LNCaP clone FGC (cell line): ENCODE measurements at regions not wholly inside any gene's neighbourhood (a gene's known extent, or its start where the extent isn't known, plus 50 kb on each side); places are given as distances from the start of the nearest gene placed in this dataset.
A peak's percentile ranks its signal among the peaks of the same experiment; 100 is the strongest.
"Not testable (repeated sequence)": the region's sequence is repeated elsewhere in the genome, so short reads cannot be mapped to it uniquely, and the experiment has no call there.

Source experiments
- DNase-seq: peaks from one replicate; pipeline ENCODE4 v3.0.0-alpha.2; 2011; ENCODE audit warnings: low read depth
- H3K4me3 ChIP-seq: 2 replicates; pipeline ENCODE4 v1.5.1; 2011; ENCODE audit warnings: mild to moderate bottlenecking, low read depth, low read length, control low read depth
- TF ChIP-seq, protein P1 (sequence below): IDR thresholded peaks from 2 replicates; pipeline ENCODE4 v1.5.1; 2012; ENCODE audit warnings: mild to moderate bottlenecking; ENCODE audit not compliant: control insufficient read depth, insufficient read depth; ENCODE audit errors: extremely low read depth

DNA sequence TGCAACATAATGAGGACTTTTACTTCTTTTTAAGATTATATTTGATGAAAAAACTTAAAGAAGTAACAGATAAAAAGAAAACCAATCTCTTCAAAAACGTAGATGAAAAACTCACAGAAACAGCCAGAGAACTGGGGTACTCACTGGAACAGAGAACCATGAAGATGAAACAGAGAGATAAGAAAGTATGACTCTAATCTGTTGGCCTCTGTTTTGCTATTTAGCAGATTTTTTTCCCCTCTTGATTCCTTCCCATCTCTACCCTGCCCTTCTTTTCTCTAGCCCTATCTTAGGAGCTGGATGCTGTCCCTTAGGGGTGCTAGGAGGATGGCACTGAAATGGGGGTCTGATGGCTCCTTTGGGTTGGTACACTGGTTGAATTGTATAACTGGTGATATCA is 97.5 kb upstream of the FREM1 start:
- TF ChIP-seq, protein P1, sequence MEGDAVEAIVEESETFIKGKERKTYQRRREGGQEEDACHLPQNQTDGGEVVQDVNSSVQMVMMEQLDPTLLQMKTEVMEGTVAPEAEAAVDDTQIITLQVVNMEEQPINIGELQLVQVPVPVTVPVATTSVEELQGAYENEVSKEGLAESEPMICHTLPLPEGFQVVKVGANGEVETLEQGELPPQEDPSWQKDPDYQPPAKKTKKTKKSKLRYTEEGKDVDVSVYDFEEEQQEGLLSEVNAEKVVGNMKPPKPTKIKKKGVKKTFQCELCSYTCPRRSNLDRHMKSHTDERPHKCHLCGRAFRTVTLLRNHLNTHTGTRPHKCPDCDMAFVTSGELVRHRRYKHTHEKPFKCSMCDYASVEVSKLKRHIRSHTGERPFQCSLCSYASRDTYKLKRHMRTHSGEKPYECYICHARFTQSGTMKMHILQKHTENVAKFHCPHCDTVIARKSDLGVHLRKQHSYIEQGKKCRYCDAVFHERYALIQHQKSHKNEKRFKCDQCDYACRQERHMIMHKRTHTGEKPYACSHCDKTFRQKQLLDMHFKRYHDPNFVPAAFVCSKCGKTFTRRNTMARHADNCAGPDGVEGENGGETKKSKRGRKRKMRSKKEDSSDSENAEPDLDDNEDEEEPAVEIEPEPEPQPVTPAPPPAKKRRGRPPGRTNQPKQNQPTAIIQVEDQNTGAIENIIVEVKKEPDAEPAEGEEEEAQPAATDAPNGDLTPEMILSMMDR, result no peak
- no peak for DNase-seq
- no peak overlapping the region for H3K4me3 ChIP-seq

GRCh38 chr9:14994738-14995137 is 84.5 kb upstream of the FREM1 start:
- no peak for DNase-seq
- TF ChIP-seq, protein P1, result no peak
- no peak overlapping the region for H3K4me3 ChIP-seq

- H3K4me3 ChIP-seq, result no peak overlapping the region
- TF ChIP-seq, protein P1, result no peak
- DNase-seq, result no peak
Measured at GRCh38 chr9:14993901-14994554, 83.8 kb upstream of the FREM1 start.

DNA sequence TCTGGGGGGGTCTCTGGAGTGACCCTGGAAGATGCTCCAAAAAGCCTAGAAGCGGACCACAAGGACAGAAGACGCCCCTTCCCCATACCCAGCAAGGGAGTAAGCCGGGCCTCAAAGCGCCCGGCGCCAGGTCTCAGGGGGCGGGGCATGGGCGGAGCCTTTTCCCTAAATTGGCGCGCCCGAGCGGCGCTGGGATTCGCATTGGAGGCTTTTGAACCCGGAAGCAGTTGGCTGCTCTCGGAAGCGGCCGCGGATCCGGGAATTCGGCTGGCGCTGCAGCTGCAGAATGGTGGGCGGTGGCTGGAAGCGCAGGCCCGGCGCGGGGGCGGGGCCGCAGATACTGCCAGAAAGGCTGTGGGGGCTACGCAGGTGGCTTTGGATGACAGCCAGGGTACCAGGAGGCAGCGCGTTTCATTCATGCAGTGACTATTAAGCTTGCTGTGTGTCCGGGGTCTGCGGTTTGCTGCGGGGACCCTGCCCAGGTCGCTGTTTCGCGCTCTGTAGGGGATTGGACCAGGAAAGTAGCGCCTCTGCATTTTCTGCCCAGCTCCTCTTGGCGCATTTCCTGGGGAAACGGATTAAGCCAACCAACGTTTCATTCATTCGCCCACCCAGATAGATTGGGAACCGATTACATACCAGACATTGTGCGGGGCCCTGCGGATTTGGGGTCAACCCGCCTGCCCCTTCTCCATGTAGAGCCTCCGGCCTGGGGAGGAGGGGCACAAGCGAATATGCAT is 83.0 kb upstream of the FREM1 start:
- no peak overlapping the region for H3K4me3 ChIP-seq
- DNase-seq, result no peak
- TF ChIP-seq, protein P1, result no peak

DNA sequence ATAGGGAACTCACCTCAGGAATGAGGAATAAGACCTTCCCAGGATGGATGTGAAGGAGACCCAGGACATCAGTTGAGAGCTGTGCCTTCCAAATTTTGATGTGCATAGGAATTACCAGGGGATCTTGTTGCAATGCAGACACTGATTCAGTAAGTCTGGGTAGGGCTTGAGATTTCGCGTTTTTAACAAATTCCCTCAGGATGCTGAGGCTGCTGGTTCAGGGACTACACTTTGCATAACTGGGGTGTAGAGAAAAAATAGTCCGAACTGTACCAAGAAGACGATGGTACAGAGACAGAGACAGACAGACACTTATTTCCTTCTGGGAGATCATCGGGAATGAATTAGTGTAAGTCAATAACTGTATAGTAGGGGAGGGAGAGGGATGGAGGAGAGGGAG is 82.3 kb upstream of the FREM1 start:
- no peak for DNase-seq
- peak overlapping the region; percentile 44 for H3K4me3 ChIP-seq
- TF ChIP-seq, protein P1, result no peak

- peak overlapping the region; percentile 44 for H3K4me3 ChIP-seq
- TF ChIP-seq, protein P1, result no peak
- DNase-seq, result no peak
Measured at GRCh38 chr9:14992081-14992480, 81.9 kb upstream of the FREM1 start.

- not testable (repeated sequence) for DNase-seq, H3K4me3 ChIP-seq
Measured at GRCh38 chr9:14990647-14991046, 80.4 kb upstream of the FREM1 start.
